ENCODE measurements at regions not wholly inside any gene's neighbourhood (a gene's known extent, or its start where the extent isn't known, plus 50 kb on each side); places are given as distances from the start of the nearest gene placed in this dataset.

DNA sequence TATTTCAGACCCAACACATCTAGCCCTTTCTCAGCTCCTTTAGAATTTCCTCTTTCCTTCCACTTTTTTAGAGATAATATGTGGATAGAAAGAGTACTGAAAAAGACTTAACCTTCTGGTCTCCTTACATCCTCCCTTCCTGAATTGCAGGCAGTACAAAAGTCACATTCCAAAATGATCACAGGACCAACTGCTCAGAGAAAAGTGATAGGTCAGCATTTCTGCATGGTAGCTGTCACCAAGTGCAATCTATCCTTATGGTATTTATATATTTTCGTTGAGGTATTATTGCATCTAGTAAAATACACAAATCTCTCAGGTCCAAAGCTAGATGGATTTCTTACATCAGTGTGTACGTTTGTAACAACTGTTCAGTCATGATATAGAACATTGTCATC, 427.5 kb downstream of the LPIN1 start:
- no peaks in the 10 kb centered on the region for H3K27me3 ChIP-seq (replicated peaks)
- H3K27ac ChIP-seq, result no peak overlapping the region
- no peak overlapping the region for H3K4me3 ChIP-seq
- H3K9me3 ChIP-seq (replicated peaks), result no peaks in the 10 kb centered on the region
- DNase-seq (ENCODE audit: low read depth in 1 of 2, low spot score in 2 of 2), result no peak
- peaks cover 41% of the 10 kb centered on the region for H3K4me1 ChIP-seq (replicated peaks)
- H3K36me3 ChIP-seq, result no peaks in the 10 kb centered on the region

DNA sequence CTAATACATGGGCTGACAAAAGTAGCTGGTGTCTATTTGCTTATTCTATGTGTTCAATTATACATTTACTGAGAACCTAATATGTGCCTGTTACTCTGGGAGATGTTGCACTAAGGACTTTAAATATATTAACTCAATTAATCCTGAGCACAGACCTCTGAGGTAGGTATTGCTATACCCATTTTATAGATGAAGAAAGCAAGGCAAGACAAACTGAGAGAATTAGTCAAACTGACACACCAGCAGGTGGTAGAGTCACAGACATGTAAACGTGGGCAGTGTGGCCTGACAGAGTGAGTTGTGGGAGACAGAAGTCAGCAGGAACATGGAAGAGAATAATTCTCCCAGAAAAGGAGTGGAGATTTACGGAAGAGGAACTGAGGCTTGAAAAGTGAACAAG, 428.9 kb downstream of the LPIN1 start:
- H3K4me1 ChIP-seq (replicated peaks), result peaks cover 27% of the 10 kb centered on the region
- no peaks in the 10 kb centered on the region for H3K36me3 ChIP-seq
- no peak overlapping the region for H3K4me3 ChIP-seq
- DNase-seq (ENCODE audit: low read depth in 1 of 2, low spot score in 2 of 2), result no peak
- H3K27me3 ChIP-seq (replicated peaks), result no peaks in the 10 kb centered on the region
- no peak overlapping the region for H3K27ac ChIP-seq
- H3K9me3 ChIP-seq (replicated peaks), result no peaks in the 10 kb centered on the region

DNA sequence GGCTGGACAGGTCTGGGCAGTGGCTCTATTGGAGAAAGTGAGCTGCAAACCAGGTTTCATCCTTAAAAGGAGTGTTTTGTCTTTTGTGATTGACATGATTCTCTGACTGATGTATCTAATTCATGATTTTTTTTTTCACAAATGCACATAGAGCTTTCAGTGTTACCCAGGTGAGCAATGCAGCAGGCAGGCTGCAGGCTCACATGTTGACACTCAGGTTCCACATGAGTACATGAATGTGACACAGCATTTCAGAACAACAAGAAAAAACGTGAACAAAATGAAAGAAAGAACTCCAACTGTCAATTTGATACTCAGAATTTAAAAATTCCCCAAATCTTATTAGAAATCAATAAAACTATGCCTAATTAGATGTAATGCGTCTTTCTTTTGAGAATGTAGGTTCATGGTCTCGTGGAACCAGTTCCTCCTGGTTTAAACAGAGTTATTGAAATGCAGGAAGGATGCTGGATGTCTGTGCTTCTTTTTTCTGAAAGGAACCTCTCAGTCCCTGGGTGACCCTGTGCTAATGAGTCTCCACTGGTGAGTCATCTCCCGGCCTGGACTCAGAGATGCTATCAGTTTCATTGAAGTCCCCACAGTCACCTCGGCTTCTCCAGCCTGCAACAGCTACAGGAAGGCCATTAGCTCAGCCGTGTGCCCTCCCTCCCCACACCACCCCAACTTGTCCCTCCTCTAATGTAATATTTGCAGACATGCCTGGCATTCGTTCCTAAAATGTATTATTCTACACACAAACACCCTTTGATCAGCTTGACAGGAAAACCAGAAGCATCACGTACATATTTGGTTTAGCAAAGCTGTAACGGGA, 430.4 kb downstream of the LPIN1 start:
- Histone ChIP-seq H3K36me3 (no peaks in the 10 kb centered on the region), H3K4me3 (no peak overlapping the region), H3K27me3 (replicated peaks) (no peaks in the 10 kb centered on the region), H3K9me3 (replicated peaks) (no peaks in the 10 kb centered on the region), H3K4me1 (replicated peaks) (peaks cover 20% of the 10 kb centered on the region), H3K27ac (peak overlapping the region; percentile 19; the same call in 1 of the 2 replicates)
- peak; percentile 68 to 83 for DNase-seq (ENCODE audit: low read depth in 1 of 2, low spot score in 2 of 2)

DNA sequence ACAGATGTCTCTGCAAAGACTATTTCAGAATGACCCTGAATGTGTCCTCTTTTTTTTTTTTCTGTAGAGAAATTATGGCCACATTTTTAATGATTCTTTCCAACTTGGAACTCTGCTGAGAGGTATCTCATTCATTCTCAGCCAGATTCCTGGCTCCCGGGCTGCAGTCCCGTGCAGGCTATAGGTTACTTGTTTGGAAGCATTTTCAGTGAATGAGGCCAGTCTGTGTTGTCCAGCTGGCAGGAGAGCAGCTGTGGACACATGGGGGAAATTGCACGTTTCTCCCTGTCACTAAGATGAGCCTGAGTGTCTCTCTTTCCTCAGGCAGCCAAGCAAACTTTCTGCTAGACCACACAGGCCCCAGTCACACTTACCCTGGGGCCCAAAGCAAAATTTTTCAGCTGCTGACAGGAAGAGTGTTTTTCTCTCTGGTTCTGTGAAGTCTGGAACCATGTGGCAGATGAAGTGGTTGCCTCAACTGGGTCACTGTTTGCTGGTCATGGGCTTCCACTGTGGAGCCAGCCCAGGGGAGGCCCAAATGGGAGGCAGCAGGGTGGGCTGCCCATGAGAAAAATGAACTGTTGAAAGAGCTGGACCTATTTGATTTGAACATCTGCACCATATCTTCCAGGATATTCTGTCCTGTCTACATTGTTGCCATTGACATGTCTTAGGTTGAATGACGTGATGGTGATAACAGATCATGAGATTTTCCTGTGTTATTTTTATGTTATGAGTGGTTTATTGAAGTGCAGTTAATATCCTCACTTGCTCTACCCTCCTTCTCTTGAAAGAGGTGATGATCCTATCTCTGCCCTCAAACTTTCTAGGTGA, 431.2 kb downstream of the LPIN1 start:
- Histone ChIP-seq H3K4me3 (no peak overlapping the region), H3K27ac (no peak overlapping the region), H3K9me3 (replicated peaks) (no peaks in the 10 kb centered on the region), H3K36me3 (no peaks in the 10 kb centered on the region), H3K4me1 (replicated peaks) (peaks cover 20% of the 10 kb centered on the region), H3K27me3 (replicated peaks) (no peaks in the 10 kb centered on the region)
- peak in 1 of 2 experiments; percentile 22 for DNase-seq (ENCODE audit: low read depth in 1 of 2, low spot score in 2 of 2)

DNA sequence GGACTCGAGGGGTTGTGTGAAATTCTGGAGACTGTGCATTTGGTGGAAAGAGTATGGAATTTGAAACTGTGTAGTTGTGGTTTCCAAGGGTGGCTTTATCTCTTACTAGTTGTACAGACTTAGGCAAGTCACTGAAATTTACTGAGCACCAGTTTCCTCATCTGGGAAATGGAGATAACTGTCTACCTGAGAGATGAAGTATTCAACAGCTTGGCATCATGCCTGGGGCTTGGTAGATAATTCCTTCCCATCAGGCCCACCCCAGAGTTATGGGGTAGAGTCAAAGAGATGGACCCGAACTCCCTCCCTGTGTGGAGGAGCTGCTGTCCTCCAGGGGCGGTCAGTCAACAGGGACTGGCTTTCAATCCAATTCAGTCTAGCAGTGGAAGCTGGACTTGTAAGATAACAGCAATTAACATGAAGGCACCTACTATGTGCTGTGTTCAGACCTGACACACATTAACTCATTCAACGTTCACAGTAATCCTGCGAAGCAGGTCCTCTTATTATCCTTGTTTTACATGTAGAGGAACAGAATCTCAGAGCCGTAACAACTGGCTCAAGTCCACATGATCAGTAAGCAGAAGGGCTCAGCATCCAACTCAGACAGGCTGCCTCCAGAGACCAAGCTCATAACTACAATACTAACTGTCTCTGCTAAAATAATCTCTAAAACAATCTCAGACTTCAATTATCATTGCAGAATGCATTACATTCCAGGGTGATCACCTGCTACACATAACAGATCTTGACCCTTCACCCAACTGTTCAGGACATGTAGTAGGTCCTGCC, 432.1 kb downstream of the LPIN1 start:
- Histone ChIP-seq H3K27ac (no peak overlapping the region), H3K4me3 (no peak overlapping the region), H3K4me1 (replicated peaks) (peaks cover 20% of the 10 kb centered on the region), H3K27me3 (replicated peaks) (no peaks in the 10 kb centered on the region), H3K9me3 (replicated peaks) (no peaks in the 10 kb centered on the region), H3K36me3 (no peaks in the 10 kb centered on the region)
- no peak for DNase-seq (ENCODE audit: low read depth in 1 of 2, low spot score in 2 of 2)

DNA sequence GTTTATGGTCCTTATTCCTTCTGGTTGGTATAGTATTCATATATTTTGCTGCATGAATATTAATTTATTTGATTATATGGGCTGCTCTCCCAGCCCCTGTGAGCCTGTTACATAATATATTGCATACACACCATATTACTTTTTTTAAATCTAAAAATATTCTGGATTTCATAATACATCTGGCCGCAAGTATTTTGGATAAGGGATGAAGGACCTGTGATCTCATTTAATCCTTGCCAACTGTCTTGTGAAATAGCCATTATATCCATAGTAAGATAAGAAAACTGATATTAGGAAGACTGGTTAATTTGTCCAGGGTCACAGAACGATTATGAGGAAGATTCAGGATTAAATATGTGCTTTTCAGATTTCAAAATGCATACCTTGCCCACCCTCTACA, 433.6 kb downstream of the LPIN1 start:
- Histone ChIP-seq H3K9me3 (replicated peaks) (no peaks in the 10 kb centered on the region), H3K36me3 (no peaks in the 10 kb centered on the region), H3K4me3 (no peak overlapping the region), H3K27ac (no peak overlapping the region), H3K4me1 (replicated peaks) (peaks cover 20% of the 10 kb centered on the region), H3K27me3 (replicated peaks) (no peaks in the 10 kb centered on the region)
- no peak for DNase-seq (ENCODE audit: low read depth in 1 of 2, low spot score in 2 of 2)

DNA sequence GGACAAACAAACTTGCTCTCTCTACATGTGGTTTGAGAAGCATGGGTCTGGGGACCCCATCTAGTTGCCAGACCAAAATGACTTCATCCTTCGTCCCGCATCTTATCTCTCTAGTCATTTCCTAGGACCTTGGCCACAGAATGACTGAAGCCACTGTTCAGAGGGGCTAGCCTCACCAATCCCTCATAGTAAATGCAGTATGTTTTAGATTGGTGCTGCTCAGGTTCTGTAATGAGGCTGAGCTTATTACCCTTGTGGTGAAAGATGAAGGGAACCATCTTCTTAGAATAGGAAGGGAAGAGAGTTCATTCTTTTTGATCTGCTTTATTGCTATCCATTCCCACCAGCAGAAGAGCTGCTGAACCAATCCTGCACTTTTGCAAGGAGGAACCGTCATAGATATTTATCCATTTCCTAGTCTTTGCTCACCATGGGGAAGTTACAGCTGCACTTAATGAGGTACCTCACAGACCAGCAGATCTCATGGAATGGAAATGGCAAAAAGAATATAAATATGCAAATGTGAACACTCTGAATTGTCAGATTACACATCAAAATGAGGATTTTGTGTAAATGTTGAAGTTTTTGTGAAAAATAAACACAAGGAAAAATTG, 436.7 kb downstream of the LPIN1 start:
- DNase-seq (ENCODE audit: low read depth in 1 of 2, low spot score in 2 of 2), result no peak
- Histone ChIP-seq H3K4me3 (no peak overlapping the region), H3K9me3 (replicated peaks) (no peaks in the 10 kb centered on the region), H3K36me3 (no peaks in the 10 kb centered on the region), H3K27ac (no peak overlapping the region), H3K4me1 (replicated peaks) (peaks cover under 1% of the 10 kb centered on the region; the same call in 1 of the 2 replicates), H3K27me3 (replicated peaks) (no peaks in the 10 kb centered on the region)

DNA sequence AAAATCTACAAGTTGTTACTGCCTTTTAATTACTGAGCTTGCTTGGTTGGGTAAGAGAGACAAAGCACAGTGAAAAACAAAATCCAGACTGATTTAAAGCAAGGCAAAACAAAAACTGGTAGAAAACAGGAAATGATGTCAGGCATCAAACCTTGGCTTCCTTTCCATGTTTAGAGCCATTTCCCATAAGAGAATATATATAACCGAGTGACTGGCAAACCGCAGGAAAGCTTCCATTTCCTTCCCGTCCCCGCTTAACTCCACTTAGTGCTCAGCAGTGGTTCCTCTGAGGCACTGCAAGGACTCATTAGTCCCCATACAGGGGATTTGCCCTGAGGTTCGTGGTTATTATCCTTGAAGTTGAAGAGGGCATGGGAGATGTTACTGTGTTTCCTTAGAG, 446.3 kb downstream of the LPIN1 start:
- H3K27ac ChIP-seq, result no peak overlapping the region
- no peaks in the 10 kb centered on the region for H3K36me3 ChIP-seq
- no peak overlapping the region for H3K4me3 ChIP-seq
- no peaks in the 10 kb centered on the region for H3K4me1 ChIP-seq (replicated peaks)
- no peak for DNase-seq (ENCODE audit: low read depth in 1 of 2, low spot score in 2 of 2)
- 0 out of 2 replicates have a peak, but pooled peaks cover 3% of the 10 kb centered on the region for H3K9me3 ChIP-seq (replicated peaks)
- no peaks in the 10 kb centered on the region for H3K27me3 ChIP-seq (replicated peaks)

DNA sequence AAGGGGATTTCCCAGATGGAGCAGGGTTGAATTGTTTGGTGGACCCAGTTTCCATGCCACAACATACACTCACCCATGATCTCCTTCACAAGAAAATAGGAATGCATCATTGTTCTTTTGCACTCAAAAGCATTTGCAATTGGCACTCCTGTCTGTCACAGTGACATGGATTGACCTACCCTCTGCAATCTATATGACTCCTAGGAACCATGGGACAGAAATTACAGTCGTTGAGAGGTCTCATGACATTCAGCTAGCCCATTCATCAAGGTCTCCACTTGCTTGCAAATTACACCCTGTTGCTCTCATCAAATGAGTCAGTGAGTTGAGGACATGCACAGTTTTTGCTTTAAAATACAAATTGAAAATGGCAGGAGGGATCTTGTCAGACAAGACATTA, 448.5 kb downstream of the LPIN1 start:
- Histone ChIP-seq H3K36me3 (no peaks in the 10 kb centered on the region), H3K4me3 (no peak overlapping the region), H3K4me1 (replicated peaks) (no peaks in the 10 kb centered on the region), H3K9me3 (replicated peaks) (0 out of 2 replicates have a peak, but pooled peaks cover 3% of the 10 kb centered on the region), H3K27ac (no peak overlapping the region), H3K27me3 (replicated peaks) (no peaks in the 10 kb centered on the region)
- no peak for DNase-seq (ENCODE audit: low read depth in 1 of 2, low spot score in 2 of 2)

DNA sequence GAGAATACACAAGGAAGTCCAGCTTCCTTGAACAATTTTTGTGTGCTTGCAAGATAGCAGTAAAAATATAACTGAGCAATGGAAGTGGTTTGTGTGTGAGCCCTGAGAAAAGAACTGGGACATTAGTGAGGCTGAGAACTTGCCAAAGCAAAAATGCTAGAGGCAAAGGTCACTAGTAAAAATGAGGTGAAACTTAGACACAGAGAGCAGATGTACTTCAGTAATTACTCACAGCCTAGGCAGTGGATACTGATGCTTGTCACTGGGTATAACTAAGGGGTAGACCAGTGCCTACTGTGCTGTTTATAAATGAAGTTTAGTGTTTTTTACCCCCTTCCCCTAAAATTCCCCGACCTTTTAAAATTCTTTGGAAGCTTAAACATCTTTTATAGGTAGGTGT, 450.1 kb downstream of the LPIN1 start:
- no peak for DNase-seq (ENCODE audit: low read depth in 1 of 2, low spot score in 2 of 2)
- H3K27me3 ChIP-seq (replicated peaks), result no peaks in the 10 kb centered on the region
- 0 out of 2 replicates have a peak, but pooled peaks cover 3% of the 10 kb centered on the region for H3K9me3 ChIP-seq (replicated peaks)
- H3K27ac ChIP-seq, result no peak overlapping the region
- H3K4me1 ChIP-seq (replicated peaks), result no peaks in the 10 kb centered on the region
- no peak overlapping the region for H3K4me3 ChIP-seq
- no peaks in the 10 kb centered on the region for H3K36me3 ChIP-seq

DNA sequence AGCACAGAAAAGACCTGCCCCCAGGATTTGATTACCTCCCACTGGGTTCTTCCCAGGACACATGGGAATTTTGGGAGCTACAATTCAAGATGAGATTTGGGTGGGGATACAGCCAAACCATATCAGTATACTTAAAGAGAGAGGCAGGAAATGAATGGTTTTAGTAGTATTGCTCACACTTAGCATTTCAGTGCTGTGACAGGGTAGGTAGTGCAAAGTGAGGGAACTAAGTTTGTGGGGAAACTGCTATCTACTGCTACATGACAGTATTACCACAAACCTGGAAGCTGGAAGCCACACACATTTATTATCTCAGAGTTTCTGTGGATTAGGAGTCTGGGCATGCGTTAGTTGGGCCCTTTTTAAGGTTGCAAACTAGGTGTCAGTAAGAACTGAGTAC, 450.7 kb downstream of the LPIN1 start:
- Histone ChIP-seq H3K27ac (no peak overlapping the region), H3K9me3 (replicated peaks) (0 out of 2 replicates have a peak, but pooled peaks cover 3% of the 10 kb centered on the region), H3K36me3 (no peaks in the 10 kb centered on the region), H3K4me3 (no peak overlapping the region), H3K4me1 (replicated peaks) (no peaks in the 10 kb centered on the region), H3K27me3 (replicated peaks) (no peaks in the 10 kb centered on the region)
- no peak for DNase-seq (ENCODE audit: low read depth in 1 of 2, low spot score in 2 of 2)

DNA sequence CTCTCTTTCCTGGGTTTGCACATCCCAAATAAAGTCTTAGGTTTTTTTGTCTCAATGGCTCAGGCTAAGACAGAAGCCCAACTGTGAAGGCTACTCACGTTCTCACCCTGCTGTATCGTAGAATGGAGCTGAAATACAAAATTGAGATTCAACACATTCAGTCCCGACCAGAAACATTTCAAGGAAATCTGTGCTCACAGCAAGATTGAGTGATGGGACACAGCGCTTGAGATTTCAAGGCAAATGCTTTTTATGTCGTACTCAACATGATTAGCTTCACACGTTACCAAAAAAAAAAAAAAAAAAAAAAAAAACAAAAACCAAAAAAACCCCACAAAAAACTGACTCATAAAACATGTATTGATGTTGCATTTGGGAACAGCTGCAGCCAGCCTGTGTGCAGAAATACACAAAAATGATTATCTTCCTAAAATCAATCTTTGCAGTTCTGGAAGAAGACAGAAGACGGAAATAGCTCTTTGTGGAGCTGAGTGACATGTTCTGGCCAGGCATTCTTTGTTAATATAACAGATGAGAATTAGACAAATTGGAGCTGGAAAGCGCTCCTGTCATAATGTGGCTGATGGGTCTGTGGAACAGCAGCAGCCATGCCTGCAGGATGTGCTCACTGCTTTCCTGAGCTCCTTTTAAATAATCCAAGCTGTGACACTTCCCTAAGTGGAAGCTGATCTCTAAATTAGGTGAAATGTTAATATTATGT, 453.2 kb downstream of the LPIN1 start:
- Histone ChIP-seq H3K36me3 (no peaks in the 10 kb centered on the region), H3K4me1 (replicated peaks) (no peaks in the 10 kb centered on the region), H3K9me3 (replicated peaks) (0 out of 2 replicates have a peak, but pooled peaks cover 3% of the 10 kb centered on the region), H3K27ac (no peak overlapping the region), H3K27me3 (replicated peaks) (no peaks in the 10 kb centered on the region), H3K4me3 (no peak overlapping the region)
- DNase-seq (ENCODE audit: low read depth in 1 of 2, low spot score in 2 of 2), result no peak

DNA sequence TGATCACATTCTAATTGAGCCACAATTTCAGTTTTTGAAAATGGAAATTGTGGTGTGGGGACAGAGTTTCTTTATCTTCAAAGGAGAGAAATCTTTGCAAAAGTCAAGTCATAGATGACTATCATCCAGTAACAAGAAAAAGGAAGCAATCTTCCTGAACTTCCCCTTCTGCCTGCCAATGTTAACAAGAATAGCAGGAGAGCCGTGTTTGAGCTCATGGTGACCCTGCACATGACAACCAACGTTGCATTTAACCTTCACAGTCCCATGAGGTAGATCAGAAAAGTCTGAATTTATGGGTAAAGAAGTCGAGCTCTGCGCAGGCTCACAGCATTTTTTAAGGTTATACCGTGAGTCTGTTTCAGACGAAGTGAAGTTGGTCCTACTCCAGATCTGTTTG, 454.9 kb downstream of the LPIN1 start:
- DNase-seq (ENCODE audit: low read depth in 1 of 2, low spot score in 2 of 2), result no peak
- 0 out of 2 replicates have a peak, but pooled peaks cover 3% of the 10 kb centered on the region for H3K9me3 ChIP-seq (replicated peaks)
- H3K27ac ChIP-seq, result no peak overlapping the region
- H3K36me3 ChIP-seq, result no peaks in the 10 kb centered on the region
- H3K4me3 ChIP-seq, result no peak overlapping the region
- no peaks in the 10 kb centered on the region for H3K4me1 ChIP-seq (replicated peaks)
- no peaks in the 10 kb centered on the region for H3K27me3 ChIP-seq (replicated peaks)
